ENCODE measurements at regions not wholly inside any gene's neighbourhood (a gene's known extent, or its start where the extent isn't known, plus 50 kb on each side); places are given as distances from the start of the nearest gene placed in this dataset.

GRCh38 chr6:164039954-164040375, 625.4 kb downstream of the QKI start:
- TF ChIP-seq CTCF (IDR thresholded peaks at IDR 0.05) (no peak), POLR2AphosphoS5 (IDR thresholded peaks at IDR 0.05; ENCODE audit: insufficient read depth in 1 of 2, low read depth in 1 of 2) (no peak), POLR2A (IDR thresholded peaks at IDR 0.05) (no peak)
- intact Hi-C loops (cut with DNase I) = no loop called here

GRCh38 chr6:164037171-164037870, 622.8 kb downstream of the QKI start:
- Histone ChIP-seq H3K27ac (no peak overlapping the region), H3K4me3 (no peak overlapping the region), H3K36me3 (no peaks in the 10 kb centered on the region), H3K27me3 (no peaks in the 10 kb centered on the region), H3K9me3 (no peaks in the 10 kb centered on the region), H3K4me1 (no peaks in the 10 kb centered on the region)
- no peak for TF ChIP-seq POLR2A (IDR thresholded peaks at IDR 0.05)
- TF ChIP-seq POLR2AphosphoS5 (IDR thresholded peaks at IDR 0.05; ENCODE audit: insufficient read depth in 1 of 2, low read depth in 1 of 2) = no peak
- no peak for TF ChIP-seq CTCF (IDR thresholded peaks at IDR 0.05)
- intact Hi-C loops (cut with DNase I) = no loop called here
- DNase-seq (ENCODE audit: extremely low spot score in 2 of 2) = no peak

More at GRCh38 chr6:164039954-164040375, 625.4 kb downstream of the QKI start:
- no peak for DNase-seq (ENCODE audit: extremely low spot score in 2 of 2)
- H3K27ac ChIP-seq = no peak overlapping the region
- H3K36me3 ChIP-seq = no peaks in the 10 kb centered on the region
- no peaks in the 10 kb centered on the region for H3K9me3 ChIP-seq
- H3K4me3 ChIP-seq = no peak overlapping the region
- H3K4me1 ChIP-seq = no peaks in the 10 kb centered on the region
- no peaks in the 10 kb centered on the region for H3K27me3 ChIP-seq

GRCh38 chr6:164035900-164036485, 621.5 kb downstream of the QKI start:
- Histone ChIP-seq H3K9me3 (no peaks in the 10 kb centered on the region), H3K36me3 (no peaks in the 10 kb centered on the region), H3K27me3 (no peaks in the 10 kb centered on the region), H3K4me3 (no peak overlapping the region), H3K27ac (no peak overlapping the region), H3K4me1 (no peaks in the 10 kb centered on the region)
- intact Hi-C loops (cut with DNase I) = no loop called here
- TF ChIP-seq POLR2A (IDR thresholded peaks at IDR 0.05) (no peak), POLR2AphosphoS5 (IDR thresholded peaks at IDR 0.05; ENCODE audit: insufficient read depth in 1 of 2, low read depth in 1 of 2) (no peak), CTCF (IDR thresholded peaks at IDR 0.05) (no peak)
- no peak for DNase-seq (ENCODE audit: extremely low spot score in 2 of 2)

GRCh38 chr6:164034602-164035140, 620.2 kb downstream of the QKI start:
- no peaks in the 10 kb centered on the region for H3K27me3 ChIP-seq
- no peaks in the 10 kb centered on the region for H3K4me1 ChIP-seq
- H3K4me3 ChIP-seq = no peak overlapping the region
- TF ChIP-seq POLR2A (IDR thresholded peaks at IDR 0.05) (no peak), CTCF (IDR thresholded peaks at IDR 0.05) (no peak)
- no peak overlapping the region for H3K27ac ChIP-seq
- no peaks in the 10 kb centered on the region for H3K9me3 ChIP-seq
- no peak for DNase-seq (ENCODE audit: extremely low spot score in 2 of 2)
- intact Hi-C loops (cut with DNase I) = no loop called here
- H3K36me3 ChIP-seq = no peaks in the 10 kb centered on the region

- H3K27me3 ChIP-seq = no peaks in the 10 kb centered on the region
- no peak overlapping the region for H3K27ac ChIP-seq
- no peak overlapping the region for H3K4me3 ChIP-seq
- intact Hi-C loops (cut with DNase I) = no loop called here
- no peaks in the 10 kb centered on the region for H3K36me3 ChIP-seq
- no peak for DNase-seq (ENCODE audit: extremely low spot score in 2 of 2)
- TF ChIP-seq CTCF (IDR thresholded peaks at IDR 0.05) (no peak), POLR2A (IDR thresholded peaks at IDR 0.05) (no peak), POLR2AphosphoS5 (IDR thresholded peaks at IDR 0.05; ENCODE audit: insufficient read depth in 1 of 2, low read depth in 1 of 2) (no peak)
- no peaks in the 10 kb centered on the region for H3K9me3 ChIP-seq
- no peaks in the 10 kb centered on the region for H3K4me1 ChIP-seq
These were observed 610.7 kb downstream of the QKI start for GRCh38 chr6:164025180-164025579.
